ENCODE measurements at regions not wholly inside any gene's neighbourhood (a gene's known extent, or its start where the extent isn't known, plus 50 kb on each side); places are given as distances from the start of the nearest gene placed in this dataset.

- no peak for DNase-seq (ENCODE audit: low read depth)
- H3K4me3 ChIP-seq (ENCODE audit: low read depth, low read length): no peak overlapping the region
- no peak for TF ChIP-seq CTCF (IDR thresholded peaks at IDR 0.05; ENCODE audit: low read depth, low read length, missing control alignments)
Measured at GRCh38 chr2:529424-529823, 147.8 kb downstream of the TMEM18 start.

GRCh38 chr2:527581-527980 is 149.6 kb downstream of the TMEM18 start:
- no peak for TF ChIP-seq CTCF (IDR thresholded peaks at IDR 0.05; ENCODE audit: low read depth, low read length, missing control alignments)
- DNase-seq (ENCODE audit: low read depth): no peak
- H3K4me3 ChIP-seq (ENCODE audit: low read depth, low read length): no peak overlapping the region

- TF ChIP-seq CTCF (IDR thresholded peaks at IDR 0.05; ENCODE audit: low read depth, low read length, missing control alignments): no peak
- no peak for DNase-seq (ENCODE audit: low read depth)
- H3K4me3 ChIP-seq (ENCODE audit: low read depth, low read length): no peak overlapping the region
Measured at GRCh38 chr2:526918-527317, 150.3 kb downstream of the TMEM18 start.

- no peak for TF ChIP-seq CTCF (IDR thresholded peaks at IDR 0.05; ENCODE audit: low read depth, low read length, missing control alignments)
- no peak for DNase-seq (ENCODE audit: low read depth)
Measured at GRCh38 chr2:525611-526010, 151.6 kb downstream of the TMEM18 start.

GRCh38 chr2:525021-525420 is 152.2 kb downstream of the TMEM18 start:
- no peak for DNase-seq (ENCODE audit: low read depth)
- no peak overlapping the region for H3K4me3 ChIP-seq (ENCODE audit: low read depth, low read length)
- no peak for TF ChIP-seq CTCF (IDR thresholded peaks at IDR 0.05; ENCODE audit: low read depth, low read length, missing control alignments)

More at GRCh38 chr2:525611-526010, 151.6 kb downstream of the TMEM18 start:
- H3K4me3 ChIP-seq (ENCODE audit: low read depth, low read length): no peak overlapping the region

GRCh38 chr2:524442-524841 is 152.8 kb downstream of the TMEM18 start:
- TF ChIP-seq CTCF (IDR thresholded peaks at IDR 0.05; ENCODE audit: low read depth, low read length, missing control alignments): no peak
- H3K4me3 ChIP-seq (ENCODE audit: low read depth, low read length): no peak overlapping the region
- no peak for DNase-seq (ENCODE audit: low read depth)

GRCh38 chr2:523698-524270 is 153.4 kb downstream of the TMEM18 start:
- DNase-seq (ENCODE audit: low read depth): no peak
- H3K4me3 ChIP-seq (ENCODE audit: low read depth, low read length): no peak overlapping the region
- TF ChIP-seq CTCF (IDR thresholded peaks at IDR 0.05; ENCODE audit: low read depth, low read length, missing control alignments): no peak

Data from GM12864 (cell line).